ES-I3 (cell line): ENCODE measurements at regions not wholly inside any gene's neighbourhood (a gene's known extent, or its start where the extent isn't known, plus 50 kb on each side); places are given as distances from the start of the nearest gene placed in this dataset.

Source experiments
- H3K36me3 ChIP-seq: 2 replicates; pipeline ENCODE4 v1.6.1; 2013; ENCODE audit warnings: mild to moderate bottlenecking, low read length, control low read depth, moderate library complexity; ENCODE audit not compliant: insufficient read depth
- H3K4me1 ChIP-seq: 2 replicates; pipeline ENCODE4 v1.6.1; 2013; ENCODE audit warnings: mild to moderate bottlenecking, control low read depth, low read length; ENCODE audit not compliant: insufficient read depth
- H3K9ac ChIP-seq: 2 replicates; pipeline ENCODE4 v1.6.1; 2013; ENCODE audit warnings: low read depth, mild to moderate bottlenecking, low read length, moderate library complexity
- H3K9me3 ChIP-seq: 2 replicates; pipeline ENCODE4 v1.6.1; 2013; ENCODE audit warnings: mild to moderate bottlenecking, low read length, moderate library complexity; ENCODE audit not compliant: control insufficient read depth, insufficient read depth

DNA sequence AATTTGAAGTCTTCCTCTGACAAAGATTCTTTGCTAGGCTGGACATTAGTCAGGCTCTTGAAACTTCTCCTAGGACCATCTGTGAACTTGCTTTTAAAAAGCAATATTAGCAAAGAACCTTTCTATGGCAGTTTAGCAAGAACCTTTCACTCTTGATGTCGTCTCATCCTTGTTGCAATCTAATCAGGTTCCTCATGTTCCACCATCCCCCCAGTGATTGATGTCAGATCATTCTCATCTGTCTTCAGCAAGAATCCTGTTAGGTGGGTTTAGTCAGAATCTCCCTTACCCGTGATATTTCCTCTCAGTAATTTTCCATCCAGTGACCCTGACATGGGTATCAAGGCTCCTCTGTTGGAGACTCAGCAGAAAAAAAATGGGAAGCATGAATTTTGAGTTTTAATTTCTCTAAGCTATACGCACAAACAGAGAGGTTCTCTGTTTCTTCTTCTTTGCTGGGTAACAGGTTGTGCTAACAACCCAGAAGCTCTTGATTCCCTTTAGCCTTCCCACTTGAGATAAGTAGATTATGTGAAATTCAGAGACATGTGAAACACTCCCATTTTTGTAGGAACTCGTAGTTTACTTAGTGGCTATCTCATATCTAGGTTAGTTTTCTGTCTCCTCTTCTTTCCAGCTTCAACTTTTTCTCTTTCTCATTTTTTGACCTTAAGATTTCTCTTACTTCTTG, 507.4 kb downstream of the C4orf33 start:
- H3K9ac ChIP-seq = no peak overlapping the region
- H3K36me3 ChIP-seq = no peaks in the 10 kb centered on the region
- no peaks in the 10 kb centered on the region for H3K9me3 ChIP-seq
- H3K4me1 ChIP-seq = no peaks in the 10 kb centered on the region

DNA sequence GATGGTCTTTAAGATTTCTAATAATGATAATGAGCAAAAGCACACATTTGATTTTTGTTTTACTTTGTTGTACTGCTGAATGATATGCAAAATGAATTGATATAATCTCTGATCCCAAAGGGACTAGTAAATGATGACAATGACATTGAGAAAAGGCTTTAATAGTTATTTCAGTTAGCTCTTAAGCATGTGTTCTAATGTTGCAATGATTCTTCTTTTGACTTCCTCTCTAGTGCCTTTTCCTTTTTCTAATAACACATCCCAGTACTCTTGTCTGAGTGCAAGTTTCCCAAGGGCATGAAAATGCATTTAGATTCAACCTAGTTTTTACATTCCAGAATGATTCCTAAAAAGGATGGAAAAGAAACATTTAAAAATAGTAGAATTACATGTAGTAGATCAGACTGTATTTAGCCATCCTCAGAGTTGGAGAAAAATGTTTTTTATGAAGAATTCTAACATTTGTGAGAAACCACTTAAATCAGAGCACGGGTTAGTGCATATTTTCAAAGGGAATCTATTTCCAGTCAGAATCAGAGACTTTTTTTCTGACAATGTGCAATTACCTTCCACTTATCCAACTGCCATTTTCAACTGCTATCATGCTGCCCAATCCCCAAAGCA, 508.8 kb downstream of the C4orf33 start:
- no peaks in the 10 kb centered on the region for H3K4me1 ChIP-seq
- no peaks in the 10 kb centered on the region for H3K9me3 ChIP-seq
- no peaks in the 10 kb centered on the region for H3K36me3 ChIP-seq
- no peak overlapping the region for H3K9ac ChIP-seq

DNA sequence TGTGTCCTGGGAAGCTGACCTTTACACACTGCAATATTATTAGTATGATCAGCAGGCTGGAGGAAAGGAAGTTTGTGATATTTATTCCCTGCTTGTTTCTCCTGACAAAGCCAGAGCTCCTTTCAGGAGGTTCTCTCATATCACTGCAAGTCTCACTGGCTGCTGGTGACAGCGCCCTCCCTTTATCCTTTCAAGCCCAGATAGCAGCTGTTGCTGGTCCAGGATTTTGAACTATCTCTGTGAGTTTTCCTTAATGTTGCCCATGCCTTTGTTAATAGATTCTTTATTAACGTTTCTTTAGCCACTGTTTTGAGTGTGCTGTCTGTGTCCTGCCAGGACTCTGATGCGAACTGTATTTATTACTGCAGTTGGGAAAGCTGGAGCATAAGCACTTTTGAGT, 518.7 kb downstream of the C4orf33 start:
- Histone ChIP-seq H3K36me3 (no peaks in the 10 kb centered on the region), H3K4me1 (no peaks in the 10 kb centered on the region), H3K9ac (no peak overlapping the region), H3K9me3 (no peaks in the 10 kb centered on the region)

DNA sequence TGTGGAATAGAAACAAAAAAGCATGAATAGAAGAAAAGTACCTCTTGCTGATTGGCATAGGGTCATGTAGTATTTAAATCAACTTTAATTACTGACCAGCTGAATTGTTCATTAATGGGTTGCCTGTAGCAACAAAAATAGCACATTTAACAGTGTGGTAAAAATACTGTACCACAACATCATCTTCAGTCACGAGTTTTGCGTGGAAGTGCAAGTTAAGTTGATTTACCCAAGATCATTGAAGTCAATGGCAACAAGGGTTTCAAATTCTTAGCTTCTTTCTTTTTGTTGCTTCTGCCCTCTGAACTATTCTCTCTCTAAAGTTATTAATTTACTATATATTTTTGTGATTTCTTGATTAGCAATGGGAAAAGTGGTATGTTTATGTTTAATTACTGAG, 526.6 kb downstream of the C4orf33 start:
- H3K9ac ChIP-seq = no peak overlapping the region

DNA sequence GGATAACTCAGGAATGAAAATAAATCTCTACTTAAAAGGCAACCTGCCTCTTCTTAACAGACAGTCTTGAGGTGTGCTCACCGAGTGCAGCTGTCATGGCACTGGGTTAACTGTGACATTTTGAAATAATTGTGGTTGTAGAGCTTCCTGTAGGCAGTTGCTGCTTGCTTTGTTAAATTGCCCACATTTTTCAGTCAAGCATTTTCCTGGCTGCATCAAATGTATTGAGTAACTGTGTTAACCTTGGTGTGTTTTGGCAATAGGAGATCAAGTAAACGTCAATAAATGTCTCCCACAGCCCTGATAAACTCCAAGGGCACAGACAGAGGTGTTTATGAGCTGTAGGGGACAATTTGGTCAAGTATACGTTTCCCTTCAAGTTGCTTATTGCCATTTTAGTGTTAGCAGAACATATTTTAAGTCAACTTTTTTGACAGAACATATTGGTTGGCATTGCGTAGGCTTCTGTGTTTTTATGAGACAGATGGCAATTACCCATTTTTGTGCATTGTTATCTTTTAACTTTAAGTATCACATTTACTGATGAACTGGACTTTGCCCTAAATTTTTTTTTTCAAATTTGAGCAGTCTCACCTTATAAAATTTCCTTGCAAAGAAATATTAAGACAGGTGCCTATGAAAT, 527.4 kb downstream of the C4orf33 start:
- no peak overlapping the region for H3K9ac ChIP-seq

More for the DNA sequence above, 526.6 kb downstream of the C4orf33 start:
- Histone ChIP-seq H3K36me3 (no peaks in the 10 kb centered on the region), H3K4me1 (no peaks in the 10 kb centered on the region), H3K9me3 (no peaks in the 10 kb centered on the region)

DNA sequence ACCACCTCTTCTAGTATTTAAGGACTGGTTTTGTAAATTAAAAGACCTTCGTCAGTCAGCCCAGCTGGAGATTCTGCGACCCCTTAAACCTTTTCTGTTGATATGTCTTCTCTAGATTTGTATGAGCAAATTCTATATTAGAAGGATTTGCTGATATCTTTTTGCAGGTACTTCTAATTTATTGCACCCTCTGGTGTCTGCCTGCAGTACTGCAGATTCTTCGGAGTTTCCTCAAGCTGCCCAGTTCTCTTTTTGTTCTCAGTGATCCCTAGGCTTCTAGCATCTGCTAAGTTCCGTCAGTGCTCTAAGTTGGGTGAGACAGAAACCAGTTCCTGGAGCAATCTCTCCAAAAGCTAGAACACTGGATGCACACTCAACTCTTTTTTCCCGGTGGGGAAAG, 545.2 kb downstream of the C4orf33 start:
- no peak overlapping the region for H3K9ac ChIP-seq
- no peaks in the 10 kb centered on the region for H3K36me3 ChIP-seq
- no peaks in the 10 kb centered on the region for H3K4me1 ChIP-seq
- no peaks in the 10 kb centered on the region for H3K9me3 ChIP-seq

More for the DNA sequence above, 527.4 kb downstream of the C4orf33 start:
- Histone ChIP-seq H3K4me1 (no peaks in the 10 kb centered on the region), H3K36me3 (no peaks in the 10 kb centered on the region), H3K9me3 (no peaks in the 10 kb centered on the region)

DNA sequence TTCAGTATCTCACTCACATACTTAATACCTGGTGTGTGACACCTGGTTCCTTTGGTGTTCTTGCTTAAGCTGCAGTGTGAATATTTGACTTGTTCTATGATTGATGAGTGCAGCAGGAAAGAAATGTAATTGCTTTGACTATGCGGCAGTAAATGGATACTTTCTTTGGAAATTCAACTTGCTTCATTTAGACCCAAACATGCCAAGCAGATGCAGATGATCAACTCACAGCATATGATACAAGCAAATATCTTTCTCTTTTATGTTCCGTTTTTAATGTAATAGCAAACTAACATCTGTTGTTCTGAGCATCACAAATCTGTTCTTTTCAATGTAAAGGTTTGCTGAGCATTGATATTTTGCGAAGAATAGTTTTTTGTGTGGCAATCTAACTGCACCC, 549.5 kb downstream of the C4orf33 start:
- Histone ChIP-seq H3K9me3 (no peaks in the 10 kb centered on the region), H3K4me1 (no peaks in the 10 kb centered on the region), H3K36me3 (no peaks in the 10 kb centered on the region), H3K9ac (no peak overlapping the region)

DNA sequence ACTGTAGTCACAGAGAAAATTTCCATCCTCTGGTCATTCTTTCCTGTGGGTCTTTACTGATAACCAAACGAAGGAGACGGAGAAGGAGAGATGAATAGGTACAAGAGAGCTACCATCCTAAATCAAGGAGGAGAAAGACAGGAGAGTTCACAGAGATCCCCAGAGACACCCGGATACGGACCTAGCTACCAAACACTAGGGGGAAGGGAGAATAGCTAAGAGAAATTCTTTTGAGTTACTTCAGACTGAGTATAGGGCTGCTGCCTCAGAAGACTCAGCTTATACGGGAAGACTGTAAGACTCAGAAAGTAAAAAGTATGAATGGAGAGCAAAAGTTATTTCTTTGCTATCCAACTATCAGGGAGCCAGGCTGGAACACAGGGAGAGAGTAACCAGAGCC, 572.1 kb downstream of the C4orf33 start:
- Histone ChIP-seq H3K36me3 (no peaks in the 10 kb centered on the region), H3K9me3 (no peaks in the 10 kb centered on the region), H3K9ac (no peak overlapping the region), H3K4me1 (no peaks in the 10 kb centered on the region)

DNA sequence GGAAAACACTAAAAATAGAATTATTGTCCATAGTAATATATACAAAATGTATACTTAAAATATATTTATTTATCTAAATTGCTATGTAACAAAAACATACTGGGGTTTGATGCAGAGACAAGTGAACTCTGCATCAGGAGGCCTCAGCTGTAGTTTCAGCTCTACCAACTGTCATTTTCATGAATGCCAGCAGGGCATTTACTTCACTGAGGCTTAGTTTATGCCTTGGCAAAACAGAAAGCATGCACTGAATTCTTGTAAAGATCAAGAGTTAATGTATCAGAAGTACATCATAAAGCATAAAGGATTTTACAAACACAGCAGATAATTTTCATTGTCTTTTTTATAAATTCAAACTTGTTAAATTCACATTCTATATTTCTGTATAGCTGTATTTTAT, 577.0 kb downstream of the C4orf33 start:
- Histone ChIP-seq H3K4me1 (no peaks in the 10 kb centered on the region), H3K9ac (no peak overlapping the region), H3K9me3 (no peaks in the 10 kb centered on the region), H3K36me3 (no peaks in the 10 kb centered on the region)

DNA sequence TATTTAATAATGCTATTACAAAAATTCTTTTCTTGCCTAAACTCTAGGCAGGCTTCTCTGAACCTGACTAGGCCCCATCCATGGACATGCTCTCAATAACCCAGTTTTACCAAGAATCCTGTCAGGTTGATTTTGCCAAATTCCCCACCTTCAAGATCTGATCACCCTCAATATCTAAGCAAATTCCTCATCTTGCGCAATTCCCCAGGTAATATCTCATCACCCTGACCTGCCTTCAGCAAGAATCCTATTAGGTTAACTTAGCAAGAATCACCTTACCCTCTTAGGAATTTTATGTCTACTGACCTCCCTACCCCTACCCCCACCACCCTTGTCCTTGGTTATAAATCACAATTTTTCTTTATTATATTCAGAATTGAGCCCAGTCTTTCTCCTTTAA, 579.1 kb downstream of the C4orf33 start:
- Histone ChIP-seq H3K36me3 (no peaks in the 10 kb centered on the region), H3K9ac (no peak overlapping the region), H3K4me1 (no peaks in the 10 kb centered on the region), H3K9me3 (no peaks in the 10 kb centered on the region)

DNA sequence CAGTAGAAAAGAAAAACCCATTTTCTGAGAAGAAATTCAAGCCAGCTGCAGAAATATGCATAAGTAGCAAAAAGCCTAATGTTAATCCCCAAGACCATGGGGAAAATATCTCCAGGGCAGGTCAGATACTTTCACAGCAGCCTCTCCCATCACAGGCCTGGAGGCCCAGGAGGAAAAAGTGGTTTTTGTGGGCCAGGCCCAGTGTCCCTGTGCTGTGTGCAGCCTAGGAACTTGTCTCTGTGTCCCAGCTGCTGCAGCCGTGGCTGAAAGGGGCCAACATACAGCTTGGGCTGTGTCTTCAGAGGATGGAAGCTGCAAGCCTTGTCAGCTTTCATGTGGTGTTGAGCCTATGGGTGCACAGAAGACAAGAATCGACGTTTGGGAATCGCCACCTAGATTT, 581.0 kb downstream of the C4orf33 start:
- H3K9me3 ChIP-seq = no peaks in the 10 kb centered on the region
- H3K9ac ChIP-seq = no peak overlapping the region
- H3K36me3 ChIP-seq = no peaks in the 10 kb centered on the region
- no peaks in the 10 kb centered on the region for H3K4me1 ChIP-seq

DNA sequence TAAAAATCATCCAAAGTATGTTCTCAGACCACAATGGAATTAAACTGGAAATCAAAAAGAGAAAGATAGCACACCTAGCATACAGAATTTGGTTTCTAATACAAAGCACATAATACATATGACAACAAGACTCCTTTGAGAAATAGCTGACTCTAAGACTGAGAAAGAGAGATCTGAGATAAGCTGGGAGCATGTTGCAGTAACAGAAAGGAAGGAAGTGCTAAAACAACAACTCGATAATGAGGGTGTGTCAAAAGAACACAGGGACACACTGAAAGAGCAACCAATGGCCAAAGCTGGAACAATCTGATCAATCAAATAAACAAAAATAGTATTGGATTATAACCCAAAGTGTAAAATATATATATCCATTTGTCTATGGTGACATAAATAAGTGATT, 586.6 kb downstream of the C4orf33 start:
- no peaks in the 10 kb centered on the region for H3K4me1 ChIP-seq
- H3K9me3 ChIP-seq = no peaks in the 10 kb centered on the region
- no peaks in the 10 kb centered on the region for H3K36me3 ChIP-seq
- H3K9ac ChIP-seq = no peak overlapping the region

DNA sequence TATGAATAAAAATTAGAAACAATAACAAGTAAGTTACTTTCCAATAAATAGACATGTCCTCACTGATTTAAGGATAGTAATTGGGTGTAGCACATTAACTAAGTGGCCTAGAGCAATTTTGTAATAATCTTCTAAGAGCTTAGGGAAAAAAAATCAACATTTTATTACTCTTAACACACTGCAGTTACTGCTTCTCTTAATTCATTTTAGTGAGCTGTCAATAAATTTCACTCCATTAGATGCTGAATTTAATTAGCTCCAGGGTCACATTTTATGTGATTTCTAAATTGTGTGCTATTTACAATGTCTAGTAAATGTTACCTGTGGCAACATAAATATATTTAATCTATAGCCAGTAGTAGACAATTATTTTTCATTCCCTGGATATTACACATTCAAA, 612.0 kb downstream of the C4orf33 start:
- Histone ChIP-seq H3K4me1 (peaks cover 4% of the 10 kb centered on the region; the same call in 1 of the 2 replicates), H3K9ac (no peak overlapping the region), H3K36me3 (no peaks in the 10 kb centered on the region), H3K9me3 (no peaks in the 10 kb centered on the region)

DNA sequence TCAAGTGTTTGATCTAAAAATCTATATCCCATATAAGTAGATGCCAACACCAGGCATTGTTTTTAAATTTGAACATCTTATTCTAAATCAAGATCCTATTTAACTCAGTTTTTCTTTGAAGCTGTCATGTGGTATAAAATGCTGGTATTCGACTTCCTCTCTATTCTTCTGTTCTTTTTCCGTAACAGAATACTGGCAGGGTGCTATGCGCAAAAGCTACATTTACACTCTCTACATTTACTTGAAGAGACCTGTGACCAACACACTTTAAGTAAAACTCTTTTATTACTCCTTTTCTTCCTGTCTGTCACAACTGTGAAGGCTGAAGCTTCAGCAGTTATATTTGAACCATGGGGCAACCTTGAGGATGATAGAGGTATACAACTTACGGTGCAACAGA, 612.8 kb downstream of the C4orf33 start:
- Histone ChIP-seq H3K9ac (no peak overlapping the region), H3K9me3 (no peaks in the 10 kb centered on the region), H3K4me1 (peaks cover 4% of the 10 kb centered on the region; the same call in 1 of the 2 replicates), H3K36me3 (no peaks in the 10 kb centered on the region)

DNA sequence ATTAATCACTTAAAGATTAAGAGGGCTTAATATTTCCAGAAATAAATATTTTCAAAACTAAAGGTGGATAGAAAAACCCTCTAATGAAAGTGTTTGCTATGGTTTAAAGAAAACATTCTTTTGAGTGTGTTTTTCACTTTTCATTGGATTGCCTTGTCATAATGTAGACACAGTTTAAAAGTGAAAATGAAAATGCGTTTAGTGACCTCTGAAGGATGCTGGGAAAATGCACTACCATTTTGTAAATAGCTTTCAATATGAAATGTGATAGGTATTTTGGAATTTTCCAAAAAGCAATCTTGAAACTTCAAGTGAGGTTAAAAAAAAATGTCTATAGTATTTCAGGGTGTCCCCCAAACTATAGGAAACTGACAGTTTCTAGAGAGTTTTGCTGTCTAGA, 642.2 kb downstream of the C4orf33 start:
- H3K4me1 ChIP-seq = no peaks in the 10 kb centered on the region
- no peaks in the 10 kb centered on the region for H3K36me3 ChIP-seq
- H3K9me3 ChIP-seq = no peaks in the 10 kb centered on the region
- H3K9ac ChIP-seq = no peak overlapping the region
